GM19324 (cell line): ENCODE measurements at regions not wholly inside any gene's neighbourhood (a gene's known extent, or its start where the extent isn't known, plus 50 kb on each side); places are given as distances from the start of the nearest gene placed in this dataset.

Experiments used
- ATAC-seq: cut with Tn5 transposase; IDR thresholded peaks from one replicate; pipeline ENCODE4 v1.9.1; 2021; ENCODE audit warnings: mild to moderate bottlenecking, moderate library complexity; ENCODE audit not compliant: unreplicated experiment, low FRiP score

- ATAC-seq, result no peak
Measured at GRCh38 chr6:53744321-53744720, 50.5 kb upstream of the LRRC1 start.

GRCh38 chr6:53741034-53741823 is 53.6 kb upstream of the LRRC1 start:
- no peak for ATAC-seq

GRCh38 chr6:53737746-53738145 is 57.1 kb upstream of the LRRC1 start:
- ATAC-seq, result no peak

GRCh38 chr6:53735896-53736295 is 58.9 kb upstream of the LRRC1 start:
- no peak for ATAC-seq

GRCh38 chr6:53734473-53735299 is 60.1 kb upstream of the LRRC1 start:
- ATAC-seq, result no peak

- ATAC-seq, result no peak
Measured at GRCh38 chr6:53731866-53732636, 62.8 kb upstream of the LRRC1 start.

- no peak for ATAC-seq
Measured at GRCh38 chr6:53730767-53731166, 64.0 kb upstream of the LRRC1 start.

- no peak for ATAC-seq
Measured at GRCh38 chr6:53728570-53729194, 63.1 kb upstream of the KLHL31 start.

- no peak for ATAC-seq
Measured at GRCh38 chr6:53727748-53728147, 62.2 kb upstream of the KLHL31 start.

- peak; percentile 60 for ATAC-seq
Measured at GRCh38 chr6:53725791-53726575, 60.4 kb upstream of the KLHL31 start.

- ATAC-seq, result no peak
Measured at GRCh38 chr6:53724501-53724900, 58.9 kb upstream of the KLHL31 start.

GRCh38 chr6:53723331-53723730 is 57.8 kb upstream of the KLHL31 start:
- no peak for ATAC-seq

- ATAC-seq, result no peak
Measured at GRCh38 chr6:53721766-53722165, 56.2 kb upstream of the KLHL31 start.

- ATAC-seq, result peak; percentile 96
Measured at GRCh38 chr6:53718597-53719460, 53.3 kb upstream of the KLHL31 start.

GRCh38 chr6:53717566-53717965 is 52.0 kb upstream of the KLHL31 start:
- no peak for ATAC-seq

GRCh38 chr6:53715434-53715833 is 49.9 kb upstream of the KLHL31 start:
- ATAC-seq, result no peak
